GM23338 (cell line): ENCODE measurements at regions not wholly inside any gene's neighbourhood (a gene's known extent, or its start where the extent isn't known, plus 50 kb on each side); places are given as distances from the start of the nearest gene placed in this dataset.

Experiments used
- ATAC-seq: fragments of 200-7000 bp; cut with Tn5 transposase; 3 replicates; pipeline ENCODE4 v1.9.1; 2020
- DNase-seq: peaks from one replicate; pipeline ENCODE4 v3.0.0-alpha.2; 2015; ENCODE audit warnings: low spot score
- H2AFZ ChIP-seq: fragments of 200-600 bp; sonication (generic); 2 replicates; pipeline ENCODE4 v1.8.0; 2016; ENCODE audit warnings: antibody characterized with exemption, mild to moderate bottlenecking, moderate library complexity
- H3F3A ChIP-seq: fragments of 200-600 bp; sonication (generic); replicated peaks from 2 replicates; pipeline ENCODE4 v1.8.0; 2017; ENCODE audit warnings: antibody characterized with exemption, mixed run types, low read depth
- H3K27ac ChIP-seq: fragments of 200-600 bp; sonication (generic); 2 replicates; pipeline ENCODE4 v1.6.1; 2016; ENCODE audit warnings: low read depth
- H3K27me3 ChIP-seq: fragments of 200-600 bp; sonication (generic); 2 replicates; pipeline ENCODE4 v1.8.0; 2016; ENCODE audit warnings: mild to moderate bottlenecking, mixed run types, moderate library complexity; ENCODE audit not compliant: insufficient read depth
- H3K36me3 ChIP-seq: fragments of 200-600 bp; sonication (generic); 2 replicates; pipeline ENCODE4 v1.8.0; 2016; ENCODE audit warnings: mild to moderate bottlenecking; ENCODE audit not compliant: insufficient read depth
- H3K4me1 ChIP-seq: fragments of 200-600 bp; sonication (generic); 2 replicates; pipeline ENCODE4 v1.8.0; 2016; ENCODE audit warnings: mild to moderate bottlenecking, moderate library complexity; ENCODE audit not compliant: insufficient read depth
- H3K4me2 ChIP-seq: fragments of 200-600 bp; sonication (generic); 2 replicates; pipeline ENCODE4 v1.7.1; 2017; ENCODE audit warnings: mixed run types
- H3K4me3 ChIP-seq: fragments of 200-600 bp; sonication (generic); 2 replicates; pipeline ENCODE4 v1.6.1; 2016; ENCODE audit warnings: mixed run types
- H3K79me2 ChIP-seq: fragments of 200-600 bp; sonication (generic); replicated peaks from 2 replicates; pipeline ENCODE4 v1.8.0; 2017; ENCODE audit warnings: mild to moderate bottlenecking; ENCODE audit not compliant: insufficient read depth
- H3K9me2 ChIP-seq: fragments of 200-600 bp; sonication (generic); 2 replicates; pipeline ENCODE4 v1.8.0; 2017; ENCODE audit not compliant: insufficient read depth
- H4K20me1 ChIP-seq: fragments of 200-600 bp; sonication (generic); replicated peaks from 2 replicates; pipeline ENCODE4 v1.8.0; 2017; ENCODE audit warnings: mild to moderate bottlenecking; ENCODE audit not compliant: insufficient read depth
- H3K27ac Mint-ChIP-seq: 2 replicates; pipeline ENCODE4 v1.8.0; 2020; ENCODE audit warnings: inconsistent platforms, mild to moderate bottlenecking, moderate library complexity, mixed read lengths
- H3K27me3 Mint-ChIP-seq: 3 replicates; pipeline ENCODE4 v1.8.0; 2022; ENCODE audit warnings: low read depth, mild to moderate bottlenecking, moderate library complexity, mixed read lengths, inconsistent platforms; ENCODE audit not compliant: insufficient read depth, poor library complexity
- H3K36me3 Mint-ChIP-seq: 3 replicates; pipeline ENCODE4 v1.8.0; 2021; ENCODE audit warnings: low read depth, mild to moderate bottlenecking, inconsistent platforms, moderate library complexity, mixed read lengths
- H3K4me1 Mint-ChIP-seq: 3 replicates; pipeline ENCODE4 v1.8.0; 2020; ENCODE audit warnings: mild to moderate bottlenecking, inconsistent platforms, mixed read lengths
- H3K4me3 Mint-ChIP-seq: 3 replicates; pipeline ENCODE4 v1.8.0; 2021; ENCODE audit warnings: moderate library complexity, mild to moderate bottlenecking, inconsistent platforms, mixed read lengths
- H3K9me3 Mint-ChIP-seq: 3 replicates; pipeline ENCODE4 v1.8.0; 2020; ENCODE audit warnings: moderate library complexity, mild to moderate bottlenecking, inconsistent platforms, mixed read lengths
- CREB1 ChIP-seq: fragments of 250-450 bp; sonication (Bioruptor Pico); IDR thresholded peaks from 2 replicates; pipeline ENCODE4 v1.5.0; 2020; ENCODE audit warnings: low read depth, mild to moderate bottlenecking, moderate library complexity
- ETS1 ChIP-seq: IDR thresholded peaks from 2 replicates; pipeline ENCODE4 v1.6.1; 2016; ENCODE audit warnings: antibody characterized with exemption
- EZH2 ChIP-seq: fragments of 200-600 bp; sonication (generic); IDR thresholded peaks from one replicate; pipeline ENCODE4 v1.8.0; 2017; ENCODE audit warnings: antibody characterized with exemption, mild to moderate bottlenecking, low read depth; ENCODE audit not compliant: unreplicated experiment
- JUNB ChIP-seq: IDR thresholded peaks from one replicate; pipeline ENCODE4 v1.6.1; 2016; ENCODE audit warnings: antibody characterized with exemption; ENCODE audit not compliant: unreplicated experiment
- POLR2AphosphoS5 ChIP-seq: IDR thresholded peaks from 2 replicates; pipeline ENCODE4 v1.6.1; 2016; ENCODE audit warnings: antibody characterized with exemption, low read depth
- REST ChIP-seq: IDR thresholded peaks from one replicate; pipeline ENCODE4 v1.6.1; 2018; ENCODE audit warnings: antibody characterized with exemption; ENCODE audit not compliant: unreplicated experiment
- ZNF462 ChIP-seq: fragments of 250-450 bp; sonication (Bioruptor Pico); IDR thresholded peaks from 2 replicates; pipeline ENCODE4 v1.5.0; 2020; ENCODE audit warnings: mild to moderate bottlenecking, moderate library complexity

- Mint-ChIP-seq H3K9me3 (no peaks in the 10 kb centered on the region), H3K27me3 (no peaks in the 10 kb centered on the region), H3K27ac (no peak overlapping the region), H3K4me1 (peaks cover 12% of the 10 kb centered on the region; the same call in 2 of the 3 replicates), H3K36me3 (no peaks in the 10 kb centered on the region), H3K4me3 (no peak overlapping the region)
- Histone ChIP-seq H3K4me3 (no peak overlapping the region), H3K4me2 (no peak overlapping the region), H3K27me3 (no peaks in the 10 kb centered on the region), H3K36me3 (no peaks in the 10 kb centered on the region), H3K9me2 (no peaks in the 10 kb centered on the region), H3K4me1 (no peaks in the 10 kb centered on the region), H3K27ac (no peak overlapping the region), H4K20me1 (no peaks in the 10 kb centered on the region), H2AFZ (no peak overlapping the region), H3F3A (no peaks in the 10 kb centered on the region), H3K79me2 (no peaks in the 10 kb centered on the region)
- TF ChIP-seq EZH2 = no peak
- TF ChIP-seq JUNB = no peak
- no peak for TF ChIP-seq ETS1
- no peak for TF ChIP-seq POLR2AphosphoS5
- TF ChIP-seq REST = no peak
- no peak for TF ChIP-seq CREB1 (CRISPR knock-in tag)
- ATAC-seq (no peak), DNase-seq (no peak)
Observed at GRCh38 chr13:55361141-55361540, 1779.6 kb upstream of the PRR20A start.

- H3K4me3 ChIP-seq = no peak overlapping the region
- no peak overlapping the region for H3K27ac Mint-ChIP-seq
- no peaks in the 10 kb centered on the region for H4K20me1 ChIP-seq
- no peaks in the 10 kb centered on the region for H3K36me3 ChIP-seq
- no peaks in the 10 kb centered on the region for H3F3A ChIP-seq
- H2AFZ ChIP-seq = no peak overlapping the region
- no peak overlapping the region for H3K27ac ChIP-seq
- H3K4me1 ChIP-seq = no peaks in the 10 kb centered on the region
- no peak overlapping the region for H3K4me3 Mint-ChIP-seq
- no peaks in the 10 kb centered on the region for H3K9me3 Mint-ChIP-seq
- H3K4me2 ChIP-seq = no peak overlapping the region
- H3K27me3 Mint-ChIP-seq = no peaks in the 10 kb centered on the region
- ATAC-seq (no peak), DNase-seq (no peak)
- no peaks in the 10 kb centered on the region for H3K79me2 ChIP-seq
- no peaks in the 10 kb centered on the region for H3K27me3 ChIP-seq
- H3K4me1 Mint-ChIP-seq = peaks cover 3% of the 10 kb centered on the region; the same call in 2 of the 3 replicates
- no peaks in the 10 kb centered on the region for H3K36me3 Mint-ChIP-seq
- H3K9me2 ChIP-seq = no peaks in the 10 kb centered on the region
- TF ChIP-seq REST (no peak), ZNF462 (CRISPR knock-in tag) (no peak), JUNB (no peak)
Observed at GRCh38 chr13:55366676-55367075, 1774.0 kb upstream of the PRR20A start.
